T-helper 9 cell (primary cell): ENCODE measurements at regions not wholly inside any gene's neighbourhood (a gene's known extent, or its start where the extent isn't known, plus 50 kb on each side); places are given as distances from the start of the nearest gene placed in this dataset.
"Not testable (repeated sequence)": the region's sequence is repeated elsewhere in the genome, so short reads cannot be mapped to it uniquely, and the experiment has no call there.

ENCODE experiments used
- DNase-seq: peaks from one replicate; pipeline ENCODE4 v3.0.0-alpha.2; 2020

DNA sequence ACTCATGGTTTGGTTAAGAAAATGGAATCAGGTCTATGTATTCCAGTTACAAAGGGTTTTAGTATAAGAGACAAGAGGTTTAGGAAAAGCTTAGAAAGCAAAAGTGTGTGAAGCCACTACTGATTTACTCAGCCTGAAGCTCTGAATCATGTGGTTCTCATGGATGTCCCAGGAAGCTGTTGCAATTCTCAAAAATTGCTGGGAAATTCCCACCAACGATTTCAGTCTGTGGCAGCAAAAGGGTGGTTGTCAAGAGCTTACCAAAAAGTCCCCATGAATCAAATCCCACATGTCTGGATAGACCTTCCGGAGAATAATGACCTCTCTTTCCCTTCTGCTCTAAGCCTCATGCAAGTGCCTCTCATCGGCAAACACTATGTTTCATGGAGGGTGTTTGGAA lies 929.9 kb downstream of the TLE4 start:
- DNase-seq = no peak

DNA sequence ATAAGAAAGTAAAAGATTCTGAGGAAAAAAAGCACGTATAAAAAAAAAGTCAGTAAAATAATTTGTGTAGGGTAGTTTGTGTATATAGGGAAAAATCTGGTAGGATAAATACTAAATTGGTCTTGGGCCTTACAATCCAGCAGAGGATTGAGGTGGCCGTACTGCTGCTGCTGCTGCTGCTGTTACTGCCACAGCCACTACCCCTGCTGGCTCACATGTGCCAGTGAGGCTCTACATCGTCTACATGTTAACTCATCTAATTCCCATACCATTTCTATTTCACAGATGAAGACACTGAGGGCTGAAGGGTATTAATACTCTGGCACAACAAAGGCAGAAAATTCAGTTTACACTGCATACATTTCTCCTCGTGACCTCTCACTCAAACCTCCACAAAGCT lies 928.5 kb downstream of the TLE4 start:
- DNase-seq = no peak

DNA sequence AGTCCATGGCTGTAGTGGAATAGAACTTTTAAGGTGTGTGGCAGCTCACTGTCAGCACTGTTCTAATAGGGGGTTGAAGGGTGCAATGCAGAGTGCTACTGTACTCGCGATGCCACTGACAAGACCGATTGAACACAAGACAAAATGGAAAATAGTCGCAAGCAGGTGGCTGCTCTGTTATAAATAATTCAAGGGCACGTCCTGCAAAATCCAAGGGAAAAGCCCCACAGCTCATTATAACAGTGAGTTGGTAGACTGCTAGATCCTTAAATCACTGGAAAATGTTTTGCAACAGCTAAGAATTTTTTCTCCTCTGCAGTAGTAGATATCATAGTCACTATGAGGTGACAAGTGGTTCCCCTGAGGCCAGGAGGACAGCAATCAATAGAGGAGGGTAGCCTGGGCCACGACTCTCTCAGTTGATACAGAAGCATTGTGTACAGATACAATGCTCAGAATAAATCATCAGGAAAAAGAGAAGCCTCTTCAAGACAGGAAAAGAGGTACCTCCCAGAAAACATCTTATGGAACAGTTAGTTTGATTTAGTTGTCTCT lies 926.3 kb downstream of the TLE4 start:
- no peak for DNase-seq

DNA sequence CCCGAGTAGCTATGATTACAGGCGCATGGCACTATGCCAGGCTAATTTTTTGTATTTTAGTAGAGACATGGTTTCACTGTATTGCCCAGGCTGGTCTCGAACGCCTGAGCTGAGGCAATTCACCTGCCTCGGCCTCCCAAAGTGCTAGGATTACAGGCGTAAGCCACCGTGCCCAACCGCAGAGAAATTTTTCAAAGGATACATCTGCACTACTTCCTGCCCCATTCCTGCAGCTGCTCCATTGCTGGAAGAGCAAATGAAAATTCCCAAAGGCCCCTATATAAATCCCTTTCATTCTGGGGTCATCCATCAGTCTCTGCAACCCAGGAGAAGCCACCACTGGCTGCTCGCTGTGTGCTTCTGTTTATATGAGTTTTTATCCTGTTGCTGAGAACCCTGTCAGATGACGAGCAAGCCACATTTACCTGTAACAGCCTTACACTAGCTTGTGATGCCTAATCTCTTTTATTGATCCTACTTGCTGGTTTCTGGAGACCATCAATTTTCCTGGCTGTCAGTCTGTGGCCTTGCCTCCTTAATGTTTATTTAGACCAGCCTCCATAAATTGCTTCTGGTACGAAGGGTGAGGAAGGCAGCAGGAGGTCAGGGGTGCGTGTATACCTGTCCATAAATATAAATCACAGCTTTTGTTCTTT lies 925.3 kb downstream of the TLE4 start:
- no peak for DNase-seq

DNA sequence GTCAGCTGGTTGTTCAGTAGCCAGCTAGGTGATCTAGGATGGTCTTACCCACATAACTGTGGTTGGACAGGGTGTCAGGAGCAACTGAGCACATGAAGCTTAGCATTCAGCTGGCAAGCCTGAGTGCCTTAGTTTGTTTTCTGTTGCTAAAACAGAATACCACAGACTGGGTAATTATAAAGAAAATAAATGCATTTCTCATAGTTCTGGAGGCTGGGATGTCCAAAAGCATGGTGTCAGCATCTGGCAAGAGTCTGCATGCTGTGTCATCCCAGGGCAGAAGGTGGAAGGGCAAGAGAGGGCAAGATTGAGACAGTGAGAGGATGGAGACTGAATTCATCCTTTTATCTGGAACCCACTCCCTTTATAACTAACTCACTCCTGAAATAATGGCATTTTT lies 921.5 kb downstream of the TLE4 start:
- no peak for DNase-seq

DNA sequence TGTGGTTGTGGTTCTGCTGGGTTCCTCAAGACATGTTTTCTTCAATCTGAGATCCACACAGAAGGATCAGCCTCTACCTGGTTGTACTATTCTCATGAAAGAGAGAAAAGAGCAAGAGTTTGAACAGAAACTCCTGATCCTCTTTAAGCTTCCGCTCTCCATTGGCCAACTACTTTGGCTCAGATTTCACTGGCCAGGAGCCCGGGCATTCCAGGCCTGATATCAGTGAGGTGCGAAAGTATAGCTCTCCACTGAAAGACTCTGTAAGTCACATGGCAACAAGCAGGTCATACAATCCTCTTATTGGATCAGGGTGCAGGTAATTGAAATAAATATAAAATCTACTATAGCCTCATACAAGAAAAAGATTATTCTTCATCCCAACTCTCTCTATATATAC lies 920.5 kb downstream of the TLE4 start:
- no peak for DNase-seq

DNA sequence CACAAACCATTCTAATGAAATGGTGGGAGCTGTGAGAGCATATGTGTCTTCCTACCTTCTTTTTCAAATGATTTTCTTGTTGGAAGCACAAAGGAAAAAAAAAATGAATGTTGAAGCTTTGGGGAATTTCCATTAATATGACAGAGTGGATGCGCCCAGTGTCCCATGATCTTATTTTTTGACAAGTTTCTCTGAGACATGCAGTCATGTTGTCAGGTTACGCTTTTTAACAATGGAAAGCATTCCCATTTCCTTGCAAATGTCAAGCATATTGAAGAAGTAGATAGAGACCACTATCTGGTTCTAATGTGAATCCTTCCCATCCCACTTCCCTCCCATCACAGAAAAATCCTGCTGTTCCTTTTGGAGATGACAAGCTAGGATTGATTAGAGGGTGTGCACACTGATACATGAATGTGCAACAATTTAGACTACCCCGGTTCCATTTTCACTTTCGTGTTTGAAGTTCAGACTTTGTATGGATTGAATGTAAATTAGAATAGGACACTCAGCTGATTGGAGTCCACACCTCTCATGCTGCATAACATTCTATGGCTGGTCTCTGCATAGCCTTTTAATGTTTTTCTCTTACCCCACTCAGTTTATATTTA lies 919.4 kb downstream of the TLE4 start:
- no peak for DNase-seq

DNA sequence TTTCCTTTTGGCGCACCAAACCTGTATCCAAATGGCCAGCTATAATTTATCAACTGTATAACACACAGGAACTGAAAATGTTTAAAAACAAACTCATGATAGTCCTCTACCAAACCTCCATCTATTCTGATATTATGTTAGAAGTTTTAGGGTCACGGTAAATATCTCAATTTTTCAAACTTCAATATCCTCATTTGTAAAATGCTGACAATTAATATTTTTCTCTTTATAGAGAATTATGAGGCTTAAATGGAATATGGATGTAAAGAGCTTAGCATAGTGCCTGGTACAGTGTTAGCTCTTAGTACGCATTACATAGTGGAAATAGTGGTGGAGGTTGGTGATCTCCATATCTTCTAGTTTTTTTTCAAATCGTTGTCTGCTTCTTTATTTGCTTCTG lies 917.6 kb downstream of the TLE4 start:
- DNase-seq = no peak

DNA sequence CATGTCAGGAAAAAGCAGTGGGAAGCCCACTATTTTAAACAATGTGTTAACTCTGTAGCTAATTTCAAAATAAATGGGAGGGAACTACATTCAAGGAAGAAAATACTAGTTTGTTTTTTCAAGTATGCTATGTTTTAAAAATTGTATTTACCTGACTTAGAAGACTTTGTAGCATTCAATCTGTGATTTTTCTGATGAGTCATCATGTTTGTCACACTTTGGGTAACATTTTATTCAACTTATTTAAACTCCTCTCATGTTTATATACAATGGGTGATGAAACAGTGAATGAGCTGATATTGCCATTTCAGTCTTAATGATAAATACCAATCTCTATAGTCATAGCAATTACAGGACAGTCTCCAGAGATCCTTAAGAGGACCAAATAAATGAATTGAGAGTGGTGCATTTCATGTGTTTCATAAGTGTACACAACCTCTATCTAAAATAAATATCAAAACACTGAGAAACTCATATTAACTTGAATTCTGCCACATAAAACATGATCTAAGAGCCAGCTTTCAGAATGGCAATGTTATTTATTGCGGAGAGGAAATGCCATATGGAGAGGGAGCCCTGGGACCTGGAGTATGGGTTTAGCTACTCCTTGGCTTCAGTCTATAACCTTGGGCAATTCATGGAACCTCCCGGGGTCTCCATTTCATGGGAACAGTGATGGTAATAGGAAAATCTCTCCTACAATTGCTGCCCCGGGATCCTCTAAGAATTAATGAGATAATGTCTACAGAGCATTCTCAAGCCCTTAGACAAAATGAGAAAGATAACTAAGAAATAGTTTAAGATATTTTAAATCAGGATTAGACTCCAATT lies 913.9 kb downstream of the TLE4 start:
- DNase-seq = no peak

DNA sequence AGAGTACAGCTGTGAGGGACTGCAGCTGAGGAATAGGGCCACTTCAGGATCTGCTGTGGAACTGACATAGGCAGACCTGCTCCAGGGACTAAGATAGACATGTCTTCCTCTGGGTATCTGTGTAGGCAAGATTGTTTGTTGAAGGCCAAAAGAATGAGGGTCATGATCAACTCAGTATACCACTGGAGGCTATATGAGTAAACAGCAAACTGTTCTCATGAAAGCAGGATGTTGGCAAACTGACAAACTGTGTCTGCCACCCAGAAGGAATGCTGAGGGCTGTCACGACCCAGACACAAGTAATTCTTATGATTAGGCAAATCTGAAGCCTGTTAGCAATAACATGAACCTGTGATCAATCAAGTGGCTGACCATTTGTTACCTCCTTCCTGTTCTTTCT lies 910.5 kb downstream of the TLE4 start:
- not testable (repeated sequence) for DNase-seq

DNA sequence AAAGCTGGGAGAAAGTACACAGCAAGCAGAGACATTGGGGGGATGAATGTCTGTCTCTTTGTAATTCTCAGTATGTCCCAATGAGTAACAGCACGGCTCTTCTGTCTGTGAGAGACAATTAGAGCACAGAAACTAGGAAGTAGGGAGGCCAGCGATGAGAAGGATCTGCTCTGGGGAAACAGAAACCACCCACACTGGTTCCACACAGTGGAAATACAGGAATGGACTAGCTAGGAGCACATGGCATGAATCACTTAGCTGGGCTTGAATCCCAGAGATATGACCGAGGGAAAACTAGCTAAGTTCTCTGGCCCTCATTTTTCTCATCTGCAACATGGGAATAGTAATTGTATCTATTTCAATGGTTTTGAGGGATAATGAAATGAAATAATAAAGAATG lies 895.9 kb downstream of the TLE4 start:
- DNase-seq = no peak

DNA sequence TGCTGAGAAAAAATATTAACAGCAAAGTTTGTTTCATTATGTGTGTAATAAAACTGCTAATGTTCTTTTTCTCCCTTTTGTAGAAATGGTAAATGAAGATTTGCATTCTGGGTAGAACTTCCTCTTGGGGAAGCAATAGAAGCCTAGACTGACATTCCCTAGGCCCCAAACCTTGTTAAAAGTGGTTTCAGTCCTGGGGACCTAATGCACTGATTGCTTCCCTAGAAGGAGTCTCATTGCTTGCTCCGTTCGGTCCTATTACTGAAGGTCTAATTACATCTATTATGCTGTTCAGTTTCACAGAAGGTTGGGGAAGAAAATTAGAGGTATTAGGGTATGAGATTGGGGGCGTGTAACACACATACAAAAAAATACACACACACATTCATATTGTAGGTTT lies 893.8 kb downstream of the TLE4 start:
- DNase-seq = no peak

DNA sequence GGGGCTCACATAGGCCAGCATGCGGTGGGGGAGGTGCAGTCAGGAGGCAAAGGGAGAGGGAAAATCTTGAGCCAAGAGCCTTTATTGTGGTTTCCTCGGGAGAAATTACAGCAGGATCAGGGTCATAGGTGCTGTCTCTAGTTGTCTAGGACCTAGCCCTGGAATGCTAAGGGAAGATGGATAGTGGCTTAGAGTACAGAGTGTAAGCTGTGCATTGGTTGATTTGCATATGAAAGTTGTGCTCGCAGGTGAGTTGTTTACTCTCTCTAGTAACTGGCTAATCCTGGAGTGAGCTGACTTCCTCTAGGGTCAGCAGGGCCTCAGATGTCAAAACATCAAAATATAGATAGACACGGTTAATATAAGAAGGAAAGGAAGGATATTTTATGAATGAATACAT lies 877.7 kb downstream of the TLE4 start:
- DNase-seq = no peak

DNA sequence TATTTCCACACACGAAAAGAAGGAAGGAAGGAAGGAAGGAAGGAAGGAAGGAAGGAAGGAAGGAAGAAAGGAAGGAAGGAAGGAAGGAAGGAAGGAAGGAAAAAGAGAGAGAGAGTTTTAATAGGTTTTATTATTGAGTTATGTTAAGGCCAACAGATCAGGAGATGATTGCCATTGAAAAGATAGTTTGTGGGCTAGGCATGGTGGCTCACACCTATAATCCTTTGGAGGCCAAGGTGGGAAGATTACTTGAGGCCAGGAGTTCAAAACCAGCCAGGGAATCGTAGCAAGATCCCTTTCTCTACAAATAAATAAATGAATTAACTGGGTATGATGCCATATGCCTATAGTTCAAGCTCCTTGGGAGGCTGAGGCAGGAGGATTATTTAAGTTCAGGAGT lies 877.2 kb downstream of the TLE4 start:
- DNase-seq = no peak

DNA sequence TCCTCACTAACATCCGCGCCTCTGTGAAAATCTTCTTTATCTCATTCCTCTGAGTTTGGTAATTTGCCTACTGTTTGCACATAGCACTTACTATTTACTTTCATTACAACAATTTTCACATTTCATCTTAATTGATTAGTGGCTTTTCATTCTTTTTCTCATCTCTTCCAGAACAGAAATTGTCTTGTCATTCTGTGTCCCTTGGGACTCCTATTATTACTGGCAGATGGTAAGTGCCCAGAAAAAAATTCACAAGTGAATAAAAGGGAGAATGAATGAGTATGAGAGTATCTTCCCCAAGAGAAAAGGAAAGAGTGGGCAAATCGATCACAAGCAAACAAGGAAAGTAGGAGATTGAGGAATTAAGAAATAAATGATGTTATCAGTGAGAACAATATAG lies 876.1 kb downstream of the TLE4 start:
- no peak for DNase-seq

DNA sequence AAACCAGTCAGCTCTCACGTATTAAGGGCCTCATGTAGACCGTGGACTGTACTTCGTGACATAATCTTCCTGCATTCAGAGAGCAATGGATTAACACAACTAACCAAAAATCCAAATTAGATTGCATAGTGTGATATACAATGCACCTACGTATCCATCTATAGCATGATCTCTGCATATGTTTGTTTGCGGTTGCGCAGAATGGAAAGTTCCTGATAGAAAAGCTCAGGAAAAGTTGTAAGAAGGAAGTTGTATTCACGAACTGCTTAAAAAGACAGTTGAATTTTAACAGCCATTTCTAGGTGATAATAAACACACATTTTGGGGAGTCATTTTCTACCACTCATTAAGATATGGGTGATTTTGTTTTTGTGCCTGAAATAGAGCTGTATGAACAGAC lies 869.0 kb downstream of the TLE4 start:
- no peak for DNase-seq

DNA sequence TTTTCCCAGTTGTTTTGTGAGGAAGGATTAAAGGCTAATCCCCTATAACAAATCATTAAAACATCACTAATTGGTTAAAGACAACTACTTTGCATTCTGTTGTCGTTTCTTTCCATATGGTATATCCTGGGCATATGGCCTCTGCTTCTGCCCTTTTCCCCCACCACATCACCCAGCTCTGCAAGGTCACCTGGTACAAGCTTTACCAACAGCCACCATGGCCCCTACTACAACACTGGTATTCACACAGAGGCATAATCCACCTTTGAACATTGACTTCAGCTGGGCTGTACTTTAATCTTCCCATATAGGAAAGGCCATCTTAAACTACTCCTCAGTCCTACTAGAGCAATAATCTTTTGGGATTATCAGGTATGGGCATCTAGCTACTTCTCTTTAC lies 866.1 kb downstream of the TLE4 start:
- DNase-seq = no peak

DNA sequence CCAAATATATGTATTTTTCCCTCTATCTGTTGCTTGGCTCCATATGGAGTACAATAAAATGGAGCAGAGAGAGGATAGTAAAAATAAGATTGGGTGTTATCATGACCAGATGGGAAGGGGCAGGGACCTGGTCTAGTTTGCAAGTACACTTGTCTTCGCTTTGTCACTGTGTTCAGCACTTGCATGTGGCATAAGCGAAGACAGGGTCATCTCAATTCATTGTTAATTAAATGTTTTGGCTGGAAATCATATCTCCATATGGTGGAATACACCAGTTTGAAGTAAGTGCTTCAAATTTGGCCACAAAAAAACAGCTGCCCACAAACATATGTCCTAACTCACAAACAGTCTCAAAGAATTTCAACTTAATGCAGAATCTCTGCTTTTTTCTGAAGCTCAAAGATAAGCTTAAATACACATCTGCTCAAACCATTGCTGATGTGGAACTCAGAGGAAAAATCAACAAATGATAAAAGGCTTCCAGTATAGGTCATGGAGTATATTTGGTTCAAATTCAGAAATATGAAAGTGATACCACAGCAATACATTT lies 865.4 kb downstream of the TLE4 start:
- no peak for DNase-seq

DNA sequence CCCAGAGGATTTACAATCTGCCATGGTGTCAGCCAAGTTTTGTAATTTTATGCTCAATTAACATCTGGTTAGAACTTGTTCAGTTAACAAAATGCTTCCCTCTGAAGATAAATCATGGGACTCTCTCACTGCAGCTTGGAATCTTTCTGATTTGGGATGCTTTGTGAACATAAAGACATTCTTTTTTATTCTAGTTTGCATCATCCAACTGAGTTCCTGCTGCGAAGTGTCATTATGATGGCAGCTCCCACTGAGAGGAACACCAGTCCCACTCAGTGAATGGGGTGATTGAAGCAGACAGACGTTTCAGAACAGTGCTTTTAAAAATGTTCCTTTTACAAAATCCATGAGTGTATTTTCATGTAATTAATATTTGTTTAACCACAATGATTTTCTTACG lies 863.8 kb downstream of the TLE4 start:
- DNase-seq = no peak

DNA sequence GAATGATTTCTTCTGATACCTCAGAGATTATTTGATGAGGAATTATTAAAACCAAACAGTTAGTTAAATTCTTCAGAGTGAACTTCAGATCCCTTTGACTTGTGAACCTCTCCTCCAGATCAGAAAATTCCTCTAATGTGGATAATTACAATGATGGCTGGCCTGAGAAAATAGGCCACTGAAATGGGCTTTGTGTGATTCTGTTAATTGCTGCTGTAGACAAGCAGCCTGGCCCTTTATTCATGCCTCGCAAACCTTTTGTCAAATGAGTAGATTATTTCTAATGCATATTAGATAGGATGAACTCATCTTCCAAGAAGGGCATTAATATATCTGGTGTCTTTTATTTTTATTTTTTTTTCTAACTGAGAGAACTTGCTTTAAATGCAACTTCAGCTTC lies 855.2 kb downstream of the TLE4 start:
- no peak for DNase-seq

DNA sequence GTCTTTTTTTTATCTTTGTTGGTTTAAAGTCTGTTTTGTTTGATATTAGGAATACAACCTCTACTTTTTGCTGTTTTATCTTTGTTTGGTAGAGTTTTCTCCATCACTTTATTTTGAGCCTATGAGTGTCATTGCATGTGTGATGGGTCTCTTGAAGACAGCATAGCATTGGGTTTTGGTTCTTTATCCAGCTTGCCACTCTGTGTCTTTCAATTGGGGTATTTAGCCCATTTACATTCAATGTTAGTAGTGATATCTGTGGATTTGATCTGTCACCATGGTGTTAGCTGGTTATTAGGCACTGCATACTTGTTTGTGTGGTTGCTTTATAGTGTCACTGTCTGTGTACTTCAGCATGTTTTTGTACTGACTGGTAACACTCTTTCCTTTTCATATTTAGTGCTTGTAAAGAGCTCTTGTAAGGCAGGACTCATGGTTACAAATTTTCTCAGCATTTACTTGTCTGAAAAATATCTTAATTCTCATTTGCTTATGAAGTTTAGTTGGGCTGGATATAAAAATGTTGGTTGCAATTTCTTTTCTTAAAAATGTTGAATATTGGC lies 845.5 kb downstream of the TLE4 start:
- no peak for DNase-seq

DNA sequence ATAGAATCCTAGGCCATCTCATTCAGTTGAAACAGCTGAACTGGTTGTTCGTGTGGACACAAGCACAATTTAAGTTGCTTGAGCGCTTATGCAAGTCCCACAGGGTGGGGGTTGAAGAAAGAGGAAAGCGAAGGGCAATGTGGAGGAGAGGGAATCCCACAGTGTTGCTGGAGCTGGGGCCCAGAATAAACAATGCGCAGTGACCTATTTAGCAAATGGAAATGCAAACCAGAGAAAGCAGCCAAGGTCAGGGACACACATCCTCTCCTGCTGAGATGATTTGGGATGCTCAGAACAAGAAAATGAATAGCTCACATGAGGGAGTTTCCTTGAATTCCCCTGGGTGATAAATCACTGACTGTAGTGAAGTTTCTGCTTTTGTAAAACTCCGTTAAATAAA lies 838.3 kb downstream of the TLE4 start:
- DNase-seq = no peak

DNA sequence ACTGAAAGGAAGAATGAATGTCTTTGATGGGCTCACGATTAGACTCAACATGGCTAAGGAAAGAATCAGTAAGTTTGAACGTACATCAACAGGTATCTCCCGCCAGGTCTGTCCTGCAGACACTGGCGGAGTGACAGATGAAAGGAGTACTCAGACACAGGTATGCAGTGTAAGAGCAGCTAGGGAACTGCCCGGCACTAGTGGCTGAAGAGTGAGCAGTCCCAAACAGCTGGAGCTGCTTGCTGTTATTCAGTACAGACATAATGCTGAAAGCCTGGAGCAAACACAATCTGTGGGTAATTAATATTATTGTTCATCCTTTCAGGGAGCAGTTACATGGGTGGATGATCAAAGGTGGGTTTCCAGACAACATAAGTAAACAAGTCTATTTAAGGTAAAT lies 835.5 kb downstream of the TLE4 start:
- no peak for DNase-seq
